GM12892 (cell line): ENCODE measurements at regions not wholly inside any gene's neighbourhood (a gene's known extent, or its start where the extent isn't known, plus 50 kb on each side); places are given as distances from the start of the nearest gene placed in this dataset.

Source experiments
- POLR2A ChIP-seq: IDR thresholded peaks from 2 replicates; pipeline ENCODE4 v1.6.1; 2011; ENCODE audit warnings: low read depth, low read length, control low read depth
- POLR2AphosphoS5 ChIP-seq: IDR thresholded peaks from 2 replicates; pipeline ENCODE4 v1.6.1; 2011; ENCODE audit warnings: low read depth, low read length, control low read depth

- TF ChIP-seq POLR2AphosphoS5 (no peak), POLR2A (no peak)
These were observed 81.1 kb upstream of the RAI14 start for GRCh38 chr5:34574936-34575467.
